ENCODE measurements at regions not wholly inside any gene's neighbourhood (a gene's known extent, or its start where the extent isn't known, plus 50 kb on each side); places are given as distances from the start of the nearest gene placed in this dataset.

- TF ChIP-seq EZH2 (IDR thresholded peaks at IDR 0.05; ENCODE audit: low read length, missing control alignments) = no peak
- peak; percentile 14 to 25 for TF ChIP-seq CTCF (conservative IDR thresholded peaks at IDR 0.05 in 1 of 2, IDR thresholded peaks at IDR 0.05 in 1 of 2; ENCODE audit: low read depth in 1 of 2, low read length in 2 of 2)
- Histone ChIP-seq H2AFZ (ENCODE audit: low read length) (no peak overlapping the region), H3K27me3 (ENCODE audit: control insufficient read depth, insufficient read depth, low read length) (no peaks in the 10 kb centered on the region), H3K4me3 (replicated peaks in 1 of 4; ENCODE audit: control extremely low read depth in 1 of 4, insufficient read depth in 1 of 4, low read depth in 3 of 4, low read length in 4 of 4) (no peak overlapping the region), H4K20me1 (ENCODE audit: control insufficient read depth, extremely low read depth, insufficient read depth, low read length) (no peaks in the 10 kb centered on the region), H3K79me2 (ENCODE audit: control insufficient read depth, insufficient read depth, low read length) (no peaks in the 10 kb centered on the region), H3K9ac (ENCODE audit: insufficient read depth, low read length) (no peak overlapping the region), H3K4me2 (ENCODE audit: extremely low read depth, insufficient read depth, low read length) (peak overlapping the region; percentile 38), H3K9me3 (ENCODE audit: control insufficient read depth, insufficient read depth, low read depth, low read length) (no peaks in the 10 kb centered on the region), H3K36me3 (ENCODE audit: control insufficient read depth, insufficient read depth, low read length) (no peaks in the 10 kb centered on the region), H3K27ac (ENCODE audit: insufficient read depth, low read length) (no peak overlapping the region), H3K4me1 (ENCODE audit: control insufficient read depth, extremely low read depth, insufficient read depth, low read length) (peaks cover 29% of the 10 kb centered on the region)
- DNase-seq (ENCODE audit: low read depth in 2 of 2) = peak; percentile 73 to 94
Observed at GRCh38 chr15:70508561-70509281, 254.6 kb downstream of the UACA start.

- no peaks in the 10 kb centered on the region for H3K27me3 ChIP-seq (ENCODE audit: control insufficient read depth, insufficient read depth, low read length)
- H3K4me1 ChIP-seq (ENCODE audit: control insufficient read depth, extremely low read depth, insufficient read depth, low read length) = peaks cover 31% of the 10 kb centered on the region
- TF ChIP-seq CTCF (conservative IDR thresholded peaks at IDR 0.05 in 1 of 2, IDR thresholded peaks at IDR 0.05 in 1 of 2; ENCODE audit: low read depth in 1 of 2, low read length in 2 of 2) (no peak), EZH2 (IDR thresholded peaks at IDR 0.05; ENCODE audit: low read length, missing control alignments) (no peak)
- no peak overlapping the region for H3K4me2 ChIP-seq (ENCODE audit: extremely low read depth, insufficient read depth, low read length)
- no peaks in the 10 kb centered on the region for H4K20me1 ChIP-seq (ENCODE audit: control insufficient read depth, extremely low read depth, insufficient read depth, low read length)
- H3K36me3 ChIP-seq (ENCODE audit: control insufficient read depth, insufficient read depth, low read length) = no peaks in the 10 kb centered on the region
- H2AFZ ChIP-seq (ENCODE audit: low read length) = no peak overlapping the region
- peak; percentile 35 to 76 for DNase-seq (ENCODE audit: low read depth in 2 of 2)
- H3K4me3 ChIP-seq (replicated peaks in 1 of 4; ENCODE audit: control extremely low read depth in 1 of 4, insufficient read depth in 1 of 4, low read depth in 3 of 4, low read length in 4 of 4) = no peak overlapping the region
- H3K9ac ChIP-seq (ENCODE audit: insufficient read depth, low read length) = no peak overlapping the region
- H3K9me3 ChIP-seq (ENCODE audit: control insufficient read depth, insufficient read depth, low read depth, low read length) = no peaks in the 10 kb centered on the region
- no peaks in the 10 kb centered on the region for H3K79me2 ChIP-seq (ENCODE audit: control insufficient read depth, insufficient read depth, low read length)
- no peak overlapping the region for H3K27ac ChIP-seq (ENCODE audit: insufficient read depth, low read length)
Observed at GRCh38 chr15:70507772-70508371, 255.5 kb downstream of the UACA start.

- DNase-seq (ENCODE audit: low read depth in 2 of 2) = no peak
- TF ChIP-seq EZH2 (IDR thresholded peaks at IDR 0.05; ENCODE audit: low read length, missing control alignments) (no peak), CTCF (conservative IDR thresholded peaks at IDR 0.05 in 1 of 2, IDR thresholded peaks at IDR 0.05 in 1 of 2; ENCODE audit: low read depth in 1 of 2, low read length in 2 of 2) (no peak)
- Histone ChIP-seq H3K4me1 (ENCODE audit: control insufficient read depth, extremely low read depth, insufficient read depth, low read length) (peaks cover 31% of the 10 kb centered on the region), H3K27ac (ENCODE audit: insufficient read depth, low read length) (no peak overlapping the region), H3K4me2 (ENCODE audit: extremely low read depth, insufficient read depth, low read length) (no peak overlapping the region), H3K27me3 (ENCODE audit: control insufficient read depth, insufficient read depth, low read length) (no peaks in the 10 kb centered on the region), H3K9ac (ENCODE audit: insufficient read depth, low read length) (no peak overlapping the region), H3K79me2 (ENCODE audit: control insufficient read depth, insufficient read depth, low read length) (no peaks in the 10 kb centered on the region), H3K4me3 (replicated peaks in 1 of 4; ENCODE audit: control extremely low read depth in 1 of 4, insufficient read depth in 1 of 4, low read depth in 3 of 4, low read length in 4 of 4) (no peak overlapping the region), H3K9me3 (ENCODE audit: control insufficient read depth, insufficient read depth, low read depth, low read length) (no peaks in the 10 kb centered on the region), H3K36me3 (ENCODE audit: control insufficient read depth, insufficient read depth, low read length) (no peaks in the 10 kb centered on the region), H4K20me1 (ENCODE audit: control insufficient read depth, extremely low read depth, insufficient read depth, low read length) (no peaks in the 10 kb centered on the region), H2AFZ (ENCODE audit: low read length) (no peak overlapping the region)
Observed at GRCh38 chr15:70505936-70506912, 257.1 kb downstream of the UACA start.
